ENCODE measurements at regions not wholly inside any gene's neighbourhood (a gene's known extent, or its start where the extent isn't known, plus 50 kb on each side); places are given as distances from the start of the nearest gene placed in this dataset.

DNA sequence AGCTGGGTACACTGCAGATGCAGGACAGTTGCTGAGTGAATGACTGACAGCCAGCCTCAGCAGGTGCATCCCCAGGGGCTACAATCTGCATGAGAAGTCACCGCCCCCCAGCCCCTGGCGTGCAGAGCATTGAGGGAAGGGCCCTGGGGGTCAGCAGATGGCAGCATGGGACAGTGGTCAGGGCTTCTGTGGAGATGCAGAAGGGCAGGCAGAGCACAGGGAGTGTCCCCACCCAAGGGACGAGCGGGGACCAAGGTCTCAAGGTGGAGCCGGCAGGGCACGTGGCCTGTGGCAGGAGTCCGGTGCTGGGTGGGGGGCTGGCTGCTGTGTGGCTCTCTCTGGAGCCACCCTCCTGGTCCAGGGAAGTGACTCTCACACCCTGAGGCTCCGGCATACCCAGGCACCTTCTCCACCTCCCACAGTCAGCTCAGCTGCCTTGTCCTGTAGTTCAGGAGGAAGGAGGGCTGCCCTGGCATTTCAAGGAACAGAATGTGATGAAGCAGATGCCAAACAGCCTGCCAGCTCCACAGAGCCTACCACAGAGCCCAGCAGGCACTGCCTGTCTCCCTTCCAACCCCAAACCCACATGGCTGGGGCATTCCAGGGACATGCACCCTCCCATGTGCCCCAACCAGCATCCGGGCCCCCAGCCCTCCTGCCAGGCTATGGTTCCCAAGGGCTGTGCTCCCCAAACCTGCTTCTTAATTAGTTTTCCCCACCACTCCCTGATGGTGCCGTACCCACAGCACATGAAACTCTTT is 114.5 kb downstream of the TMEM130 start:
- no peak for ATAC-seq

DNA sequence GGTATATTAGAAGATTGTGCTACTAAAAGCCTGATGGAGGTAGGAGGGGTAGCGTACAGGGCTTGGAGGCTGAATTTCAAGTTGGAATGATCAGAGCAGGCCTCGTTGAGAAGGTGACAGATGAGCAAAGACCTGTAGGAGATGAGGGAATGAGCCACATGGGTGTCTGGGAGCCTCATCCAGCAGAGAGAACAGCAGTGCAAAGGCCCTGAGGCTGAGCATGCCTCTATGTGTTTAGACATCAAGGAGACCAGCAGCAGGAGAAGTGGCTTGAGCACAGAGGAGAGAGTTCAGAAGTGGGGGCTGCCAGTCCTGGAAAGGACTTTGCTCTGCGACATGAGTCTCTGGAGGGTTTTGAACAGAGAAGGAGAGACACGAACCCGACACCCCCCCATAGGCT is 111.7 kb downstream of the TMEM130 start:
- TF ChIP-seq, protein P1, sequence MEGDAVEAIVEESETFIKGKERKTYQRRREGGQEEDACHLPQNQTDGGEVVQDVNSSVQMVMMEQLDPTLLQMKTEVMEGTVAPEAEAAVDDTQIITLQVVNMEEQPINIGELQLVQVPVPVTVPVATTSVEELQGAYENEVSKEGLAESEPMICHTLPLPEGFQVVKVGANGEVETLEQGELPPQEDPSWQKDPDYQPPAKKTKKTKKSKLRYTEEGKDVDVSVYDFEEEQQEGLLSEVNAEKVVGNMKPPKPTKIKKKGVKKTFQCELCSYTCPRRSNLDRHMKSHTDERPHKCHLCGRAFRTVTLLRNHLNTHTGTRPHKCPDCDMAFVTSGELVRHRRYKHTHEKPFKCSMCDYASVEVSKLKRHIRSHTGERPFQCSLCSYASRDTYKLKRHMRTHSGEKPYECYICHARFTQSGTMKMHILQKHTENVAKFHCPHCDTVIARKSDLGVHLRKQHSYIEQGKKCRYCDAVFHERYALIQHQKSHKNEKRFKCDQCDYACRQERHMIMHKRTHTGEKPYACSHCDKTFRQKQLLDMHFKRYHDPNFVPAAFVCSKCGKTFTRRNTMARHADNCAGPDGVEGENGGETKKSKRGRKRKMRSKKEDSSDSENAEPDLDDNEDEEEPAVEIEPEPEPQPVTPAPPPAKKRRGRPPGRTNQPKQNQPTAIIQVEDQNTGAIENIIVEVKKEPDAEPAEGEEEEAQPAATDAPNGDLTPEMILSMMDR (conservative IDR thresholded peaks at IDR 0.05; ENCODE audit: low read depth, low read length): no peak
- TF ChIP-seq EZH2 (IDR thresholded peaks at IDR 0.05; ENCODE audit: low read length, unreplicated experiment): no peak
- no peak for TF ChIP-seq EZH2phosphoT487 (IDR thresholded peaks at IDR 0.05; ENCODE audit: borderline replicate concordance, low read length)
- H3K27ac ChIP-seq (ENCODE audit: low read length): no peak overlapping the region
- BruUV-seq (replicated peaks): no TSS peak
- H3K27me3 ChIP-seq (ENCODE audit: low read length): peaks cover 14% of the 10 kb centered on the region; the same call in 1 of the 2 replicates
- no peak overlapping the region for H3K4me2 ChIP-seq (ENCODE audit: low read length)
- no peaks in the 10 kb centered on the region for H3F3A ChIP-seq (ENCODE audit: low read length, unreplicated experiment)
- no peaks in the 10 kb centered on the region for H3K9me2 ChIP-seq (replicated peaks; ENCODE audit: low read length)
- ATAC-seq (no peak), DNase-seq (no peak)
- H2AFZ ChIP-seq (ENCODE audit: low read length): no peak overlapping the region
- POLR2A ChIA-PET (ENCODE audit: unreplicated experiment): no interaction called here
- H4K20me1 ChIP-seq (ENCODE audit: low read length): no peaks in the 10 kb centered on the region
- no peaks in the 10 kb centered on the region for H3K79me2 ChIP-seq (ENCODE audit: low read length)
- H3K9ac ChIP-seq (ENCODE audit: low read length): no peak overlapping the region
- H3K36me3 ChIP-seq (ENCODE audit: low read depth, low read length): no peaks in the 10 kb centered on the region
- H3K4me3 ChIP-seq (ENCODE audit: low read length): no peak overlapping the region
- intact Hi-C loops (cut with micrococcal nuclease): no loop called here
- no peaks in the 10 kb centered on the region for H3K9me3 ChIP-seq (ENCODE audit: low read length)
- no peaks in the 10 kb centered on the region for H3K4me1 ChIP-seq (ENCODE audit: insufficient read depth, low read length)
- CTCF ChIA-PET: no interaction called here

More for the DNA sequence above, 114.5 kb downstream of the TMEM130 start:
- Histone ChIP-seq H4K20me1 (ENCODE audit: low read length) (no peaks in the 10 kb centered on the region), H3K27me3 (ENCODE audit: low read length) (peaks cover 6% of the 10 kb centered on the region; the same call in 1 of the 2 replicates), H3F3A (ENCODE audit: low read length, unreplicated experiment) (no peaks in the 10 kb centered on the region), H3K36me3 (ENCODE audit: low read depth, low read length) (no peaks in the 10 kb centered on the region), H3K9me3 (ENCODE audit: low read length) (no peaks in the 10 kb centered on the region), H3K4me1 (ENCODE audit: insufficient read depth, low read length) (no peaks in the 10 kb centered on the region), H3K4me3 (ENCODE audit: low read length) (no peak overlapping the region), H3K9ac (ENCODE audit: low read length) (no peak overlapping the region), H3K9me2 (replicated peaks; ENCODE audit: low read length) (no peaks in the 10 kb centered on the region), H3K4me2 (ENCODE audit: low read length) (no peak overlapping the region), H2AFZ (ENCODE audit: low read length) (no peak overlapping the region), H3K79me2 (ENCODE audit: low read length) (no peaks in the 10 kb centered on the region), H3K27ac (ENCODE audit: low read length) (no peak overlapping the region)
- no TSS peak for BruUV-seq (replicated peaks)
- CTCF ChIA-PET: no interaction called here
- POLR2A ChIA-PET (ENCODE audit: unreplicated experiment): no interaction called here
- no peak for TF ChIP-seq EZH2 (IDR thresholded peaks at IDR 0.05; ENCODE audit: low read length, unreplicated experiment)
- TF ChIP-seq, protein P1 (conservative IDR thresholded peaks at IDR 0.05; ENCODE audit: low read depth, low read length): peak; percentile 18; the same call in 1 of the 2 replicates
- intact Hi-C loops (cut with micrococcal nuclease): no loop called here
- no peak for DNase-seq

DNA sequence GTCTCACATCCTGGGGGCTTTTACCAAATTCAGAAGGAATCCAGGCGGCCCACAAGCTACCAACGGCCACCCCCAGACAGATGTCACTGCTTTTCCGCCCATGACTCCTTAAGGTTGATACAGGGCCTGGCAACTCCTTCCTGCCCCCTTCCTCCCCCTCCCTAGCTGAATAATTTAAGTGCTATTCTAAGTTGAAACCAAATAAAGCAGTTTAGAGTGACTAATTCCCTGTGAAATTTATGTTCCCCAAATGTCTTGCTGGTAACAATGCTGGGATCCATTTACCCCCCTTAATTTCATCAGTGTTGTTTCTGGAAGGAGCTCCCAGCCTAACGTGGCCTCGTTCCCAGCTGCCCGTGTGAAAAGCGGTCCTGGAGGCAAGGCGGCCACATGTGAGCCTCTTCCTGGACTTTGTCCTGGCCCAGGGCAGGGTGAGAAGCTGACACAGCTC is 109.6 kb downstream of the TMEM130 start:
- Histone ChIP-seq H3K36me3 (ENCODE audit: low read depth, low read length) (no peaks in the 10 kb centered on the region), H3K4me2 (ENCODE audit: low read length) (no peak overlapping the region), H3K9me3 (ENCODE audit: low read length) (no peaks in the 10 kb centered on the region), H3K9me2 (replicated peaks; ENCODE audit: low read length) (no peaks in the 10 kb centered on the region), H4K20me1 (ENCODE audit: low read length) (no peaks in the 10 kb centered on the region), H3K4me1 (ENCODE audit: insufficient read depth, low read length) (no peaks in the 10 kb centered on the region), H3K79me2 (ENCODE audit: low read length) (no peaks in the 10 kb centered on the region), H3K9ac (ENCODE audit: low read length) (no peak overlapping the region), H3K27ac (ENCODE audit: low read length) (no peak overlapping the region), H3K4me3 (ENCODE audit: low read length) (no peak overlapping the region), H3F3A (ENCODE audit: low read length, unreplicated experiment) (no peaks in the 10 kb centered on the region), H3K27me3 (ENCODE audit: low read length) (peaks cover 17% of the 10 kb centered on the region; the same call in 1 of the 2 replicates), H2AFZ (ENCODE audit: low read length) (no peak overlapping the region)
- ChIA-PET POLR2A (ENCODE audit: unreplicated experiment) (no interaction called here), CTCF (no interaction called here)
- DNase-seq: no peak
- TF ChIP-seq EZH2 (IDR thresholded peaks at IDR 0.05; ENCODE audit: low read length, unreplicated experiment) (no peak), EZH2phosphoT487 (IDR thresholded peaks at IDR 0.05; ENCODE audit: borderline replicate concordance, low read length) (no peak)
- TF ChIP-seq, protein P1 (conservative IDR thresholded peaks at IDR 0.05; ENCODE audit: low read depth, low read length): no peak
- ATAC-seq: no peak
- no TSS peak for BruUV-seq (replicated peaks)
- intact Hi-C loops (cut with micrococcal nuclease): no loop called here

Data from PC-3 (cell line).